IMR-90 (cell line): ENCODE measurements at regions not wholly inside any gene's neighbourhood (a gene's known extent, or its start where the extent isn't known, plus 50 kb on each side); places are given as distances from the start of the nearest gene placed in this dataset.

Experiments
- CEBPB ChIP-seq: IDR thresholded peaks from 2 replicates; pipeline ENCODE4 v1.6.1; 2012; ENCODE audit warnings: low read depth, low read length, improper control_type of control experiment
- POLR2A ChIP-seq: IDR thresholded peaks from 2 replicates; pipeline ENCODE4 v1.6.1; 2012; ENCODE audit warnings: mild to moderate bottlenecking, low read depth, low read length
- SMC3 ChIP-seq: fragments of 150-350 bp; IDR thresholded peaks from 2 replicates; pipeline ENCODE4 v1.6.1; 2016; ENCODE audit warnings: low read depth, mild to moderate bottlenecking, antibody characterized with exemption, low read length, moderate library complexity
- USF2 ChIP-seq: fragments of 150-350 bp; IDR thresholded peaks from 2 replicates; pipeline ENCODE4 v1.6.1; 2017; ENCODE audit warnings: mild to moderate bottlenecking, antibody characterized with exemption, low read length, low read depth
- TF ChIP-seq, protein P1 (sequence below): conservative IDR thresholded peaks from 2 replicates; pipeline ENCODE4 v1.5.1; 2012; ENCODE audit warnings: mild to moderate bottlenecking, low read depth, low read length, improper control_type of control experiment

DNA sequence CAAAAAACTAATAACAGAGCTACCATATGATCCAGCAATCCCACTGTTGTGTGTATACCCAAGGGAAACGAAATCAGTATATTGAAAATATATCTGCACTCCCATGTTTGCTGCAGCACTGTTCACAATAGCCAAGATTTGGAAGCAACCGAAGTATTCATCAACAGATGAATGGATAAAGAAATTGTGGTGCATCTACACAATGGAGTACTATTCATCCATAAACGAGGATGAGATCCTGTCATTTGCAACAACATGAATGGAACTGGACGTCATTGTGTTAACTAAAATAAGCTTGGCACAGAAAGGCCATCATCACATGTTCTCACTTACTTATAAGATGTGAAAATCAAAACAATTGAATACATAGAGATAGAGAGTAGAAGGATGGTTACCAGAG, 402.1 kb downstream of the KCTD8 start:
- no peak for TF ChIP-seq POLR2A
- TF ChIP-seq CEBPB, result no peak
- TF ChIP-seq, protein P1, sequence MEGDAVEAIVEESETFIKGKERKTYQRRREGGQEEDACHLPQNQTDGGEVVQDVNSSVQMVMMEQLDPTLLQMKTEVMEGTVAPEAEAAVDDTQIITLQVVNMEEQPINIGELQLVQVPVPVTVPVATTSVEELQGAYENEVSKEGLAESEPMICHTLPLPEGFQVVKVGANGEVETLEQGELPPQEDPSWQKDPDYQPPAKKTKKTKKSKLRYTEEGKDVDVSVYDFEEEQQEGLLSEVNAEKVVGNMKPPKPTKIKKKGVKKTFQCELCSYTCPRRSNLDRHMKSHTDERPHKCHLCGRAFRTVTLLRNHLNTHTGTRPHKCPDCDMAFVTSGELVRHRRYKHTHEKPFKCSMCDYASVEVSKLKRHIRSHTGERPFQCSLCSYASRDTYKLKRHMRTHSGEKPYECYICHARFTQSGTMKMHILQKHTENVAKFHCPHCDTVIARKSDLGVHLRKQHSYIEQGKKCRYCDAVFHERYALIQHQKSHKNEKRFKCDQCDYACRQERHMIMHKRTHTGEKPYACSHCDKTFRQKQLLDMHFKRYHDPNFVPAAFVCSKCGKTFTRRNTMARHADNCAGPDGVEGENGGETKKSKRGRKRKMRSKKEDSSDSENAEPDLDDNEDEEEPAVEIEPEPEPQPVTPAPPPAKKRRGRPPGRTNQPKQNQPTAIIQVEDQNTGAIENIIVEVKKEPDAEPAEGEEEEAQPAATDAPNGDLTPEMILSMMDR, result no peak
- TF ChIP-seq SMC3, result no peak
- TF ChIP-seq USF2, result no peak
